ENCODE measurements at regions not wholly inside any gene's neighbourhood (a gene's known extent, or its start where the extent isn't known, plus 50 kb on each side); places are given as distances from the start of the nearest gene placed in this dataset.

DNA sequence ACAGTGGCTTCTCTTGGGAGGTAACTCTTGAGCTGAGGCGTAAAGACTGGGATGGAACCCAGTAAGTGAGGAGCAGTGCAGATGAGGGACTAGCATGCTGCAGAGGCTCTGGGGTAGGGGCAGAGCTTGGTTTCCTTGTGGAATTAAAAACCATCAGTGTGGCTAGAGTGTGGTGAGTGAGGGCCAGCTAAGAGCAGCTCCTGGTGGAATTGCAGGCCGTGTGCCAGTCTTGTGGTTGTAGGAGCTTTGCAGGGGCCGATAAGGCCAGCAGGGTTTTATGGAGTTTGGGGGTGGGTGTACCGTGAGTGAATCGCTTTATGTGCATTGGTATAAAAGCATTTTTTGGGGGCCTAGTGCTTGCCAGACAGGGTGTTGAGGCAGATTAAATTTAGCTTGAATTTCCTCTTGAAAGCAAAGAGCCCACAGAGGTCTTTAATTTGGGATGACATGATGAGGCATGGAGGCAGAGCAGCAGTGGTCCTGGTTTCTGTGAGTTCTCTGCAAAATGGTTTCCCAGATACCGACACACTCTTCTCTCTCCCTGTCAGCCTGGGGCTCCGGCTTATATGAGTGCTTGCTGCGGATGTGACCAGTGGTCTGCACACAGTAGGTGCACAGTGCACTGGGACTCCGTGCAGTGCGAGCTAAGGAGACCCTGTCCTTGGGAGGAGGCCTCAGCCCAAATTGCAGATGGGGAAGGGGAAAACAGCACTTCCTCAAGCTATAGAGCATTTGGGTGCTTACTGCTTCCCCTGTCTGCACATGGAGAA, 176.4 kb upstream of the PITX1 start:
- TF ChIP-seq, protein P1, sequence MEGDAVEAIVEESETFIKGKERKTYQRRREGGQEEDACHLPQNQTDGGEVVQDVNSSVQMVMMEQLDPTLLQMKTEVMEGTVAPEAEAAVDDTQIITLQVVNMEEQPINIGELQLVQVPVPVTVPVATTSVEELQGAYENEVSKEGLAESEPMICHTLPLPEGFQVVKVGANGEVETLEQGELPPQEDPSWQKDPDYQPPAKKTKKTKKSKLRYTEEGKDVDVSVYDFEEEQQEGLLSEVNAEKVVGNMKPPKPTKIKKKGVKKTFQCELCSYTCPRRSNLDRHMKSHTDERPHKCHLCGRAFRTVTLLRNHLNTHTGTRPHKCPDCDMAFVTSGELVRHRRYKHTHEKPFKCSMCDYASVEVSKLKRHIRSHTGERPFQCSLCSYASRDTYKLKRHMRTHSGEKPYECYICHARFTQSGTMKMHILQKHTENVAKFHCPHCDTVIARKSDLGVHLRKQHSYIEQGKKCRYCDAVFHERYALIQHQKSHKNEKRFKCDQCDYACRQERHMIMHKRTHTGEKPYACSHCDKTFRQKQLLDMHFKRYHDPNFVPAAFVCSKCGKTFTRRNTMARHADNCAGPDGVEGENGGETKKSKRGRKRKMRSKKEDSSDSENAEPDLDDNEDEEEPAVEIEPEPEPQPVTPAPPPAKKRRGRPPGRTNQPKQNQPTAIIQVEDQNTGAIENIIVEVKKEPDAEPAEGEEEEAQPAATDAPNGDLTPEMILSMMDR (conservative IDR thresholded peaks at IDR 0.05 in 1 of 2, IDR thresholded peaks at IDR 0.05 in 1 of 2; ENCODE audit: extremely low read depth in 1 of 2, insufficient read depth in 1 of 2, low read depth in 1 of 2, low read length in 2 of 2), result no peak
- TF ChIP-seq EZH2 (IDR thresholded peaks at IDR 0.05; ENCODE audit: borderline replicate concordance, low read length), result no peak
